Esophagus mucosa (tissue), 1 donor: ENCODE measurements at regions not wholly inside any gene's neighbourhood (a gene's known extent, or its start where the extent isn't known, plus 50 kb on each side); places are given as distances from the start of the nearest gene placed in this dataset.

ENCODE experiments used
- ATAC-seq: fragments of 200-7000 bp; cut with Tn5 transposase; one replicate; pipeline ENCODE4 v1.9.1; 2020
- donor health status: DM: yes; HTN: yes; CAD: no.

DNA sequence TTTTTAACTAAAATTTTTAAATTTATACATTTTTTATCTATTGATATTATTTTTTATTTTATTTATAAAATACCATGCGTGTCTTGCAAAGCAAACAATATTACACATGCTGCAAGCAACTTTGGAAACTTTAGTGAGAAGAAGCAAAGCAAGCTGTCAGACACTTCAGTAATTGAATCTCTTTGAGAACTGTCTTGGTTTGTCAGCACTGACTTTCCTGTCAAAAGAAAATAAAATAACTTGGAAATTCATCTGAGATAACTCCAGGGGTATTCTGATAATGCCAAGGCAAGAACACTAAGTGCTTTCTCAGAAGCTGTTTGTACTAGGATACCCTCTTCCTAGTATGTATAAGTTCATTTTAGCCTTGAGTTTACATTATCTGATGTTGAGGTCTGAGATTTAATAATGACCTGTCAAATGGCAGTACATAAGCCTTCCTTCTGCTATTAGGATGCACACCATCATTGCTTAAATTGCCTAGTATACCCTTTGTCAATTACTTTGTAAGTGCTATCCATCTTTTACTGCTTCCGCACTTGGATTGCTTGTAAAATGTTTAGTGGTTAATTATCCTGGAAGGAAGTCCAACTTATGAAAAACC is 624.2 kb upstream of the AGA start:
- ATAC-seq, result no peak

DNA sequence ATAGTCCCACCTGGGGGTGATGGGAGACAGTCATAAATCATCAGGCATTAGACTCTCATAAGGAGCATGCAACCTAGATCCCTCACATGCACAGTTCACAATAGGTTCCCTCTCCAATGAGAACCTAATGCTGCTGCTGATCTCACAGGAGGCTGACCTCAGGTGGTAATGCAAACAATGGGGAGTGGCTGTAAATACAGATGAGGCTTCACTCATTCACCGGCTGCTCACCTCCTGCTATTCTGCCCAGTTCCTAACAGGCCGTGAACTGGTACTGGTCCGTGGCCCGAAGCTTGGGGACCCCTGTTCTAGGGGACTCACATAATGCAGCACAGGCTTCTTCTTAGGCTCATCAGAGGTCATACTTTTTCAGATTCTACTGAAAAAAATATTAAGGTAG is 625.9 kb upstream of the AGA start:
- no peak for ATAC-seq

DNA sequence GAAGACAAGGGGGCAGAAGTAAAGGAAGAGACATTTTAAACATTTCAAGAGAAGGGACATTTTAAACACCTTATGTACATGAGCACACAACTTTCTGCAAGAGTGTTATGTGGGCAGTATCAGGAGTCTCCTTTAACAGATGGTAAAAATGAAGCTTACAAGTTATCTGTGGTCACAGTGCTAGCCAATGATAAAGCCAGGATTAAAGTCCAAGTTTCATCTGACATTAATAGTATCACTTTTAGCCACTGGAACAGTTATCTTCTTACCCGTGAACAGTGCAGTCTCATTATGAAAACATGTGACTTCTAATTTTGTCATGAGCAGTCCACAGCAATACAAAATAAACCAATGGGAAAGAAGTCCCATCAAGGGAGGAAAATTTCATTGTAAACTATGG is 627.9 kb upstream of the AGA start:
- ATAC-seq, result no peak

DNA sequence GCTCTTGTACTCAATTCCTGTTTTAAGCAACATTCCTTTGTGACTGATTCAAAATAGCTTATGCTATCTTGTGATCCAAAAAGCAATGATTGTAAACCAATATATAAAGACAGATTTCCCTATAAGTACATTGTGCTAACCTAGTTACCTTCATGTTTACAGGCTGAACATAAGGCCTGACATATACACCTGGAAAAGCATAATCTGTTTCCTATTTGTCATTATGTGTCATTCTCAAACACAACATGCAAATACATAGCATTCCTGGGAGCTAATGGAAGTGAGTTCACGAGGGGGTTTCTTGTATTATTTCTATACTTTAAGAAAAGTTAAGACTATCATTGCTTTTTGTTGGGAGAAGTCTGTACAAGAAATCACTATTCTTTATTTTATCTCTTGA is 638.1 kb upstream of the AGA start:
- no peak for ATAC-seq

DNA sequence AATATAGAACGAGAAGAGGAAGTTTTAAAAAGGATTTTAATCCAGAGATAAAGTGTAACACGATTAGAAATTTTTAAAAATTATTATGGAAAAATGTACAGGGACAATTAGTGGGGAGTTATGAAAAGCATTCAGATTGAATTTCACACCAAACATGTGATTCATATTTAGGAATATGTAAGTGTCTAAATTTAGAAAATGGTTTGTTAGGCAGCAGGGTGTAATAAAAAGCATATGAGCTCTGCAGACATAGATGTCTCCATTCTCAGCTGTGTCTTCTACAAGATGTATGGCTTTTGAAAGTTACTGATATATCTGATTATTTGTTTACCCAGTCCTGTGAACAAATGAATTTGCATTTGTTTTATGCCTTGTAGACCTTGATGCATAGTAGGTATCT is 638.9 kb upstream of the AGA start:
- no peak for ATAC-seq

DNA sequence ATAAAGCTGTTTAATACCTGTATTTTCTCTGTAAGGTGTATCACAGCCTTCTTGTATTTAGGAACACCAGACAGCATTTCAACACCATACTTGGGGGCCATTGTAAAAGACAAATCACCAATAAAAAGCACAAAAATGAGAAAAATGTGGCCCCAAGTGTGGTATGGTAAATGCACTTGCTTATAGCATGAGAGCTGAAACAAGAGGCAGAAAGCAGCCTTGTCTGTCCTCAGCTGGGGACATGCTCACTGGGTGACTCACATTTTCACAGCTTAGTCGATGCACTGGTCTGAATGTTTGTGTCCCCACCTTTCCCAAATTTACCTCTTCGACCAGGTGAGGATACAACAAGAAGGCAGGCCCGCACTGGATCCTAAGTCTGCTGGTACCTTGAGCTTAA is 639.7 kb upstream of the AGA start:
- ATAC-seq, result no peak

DNA sequence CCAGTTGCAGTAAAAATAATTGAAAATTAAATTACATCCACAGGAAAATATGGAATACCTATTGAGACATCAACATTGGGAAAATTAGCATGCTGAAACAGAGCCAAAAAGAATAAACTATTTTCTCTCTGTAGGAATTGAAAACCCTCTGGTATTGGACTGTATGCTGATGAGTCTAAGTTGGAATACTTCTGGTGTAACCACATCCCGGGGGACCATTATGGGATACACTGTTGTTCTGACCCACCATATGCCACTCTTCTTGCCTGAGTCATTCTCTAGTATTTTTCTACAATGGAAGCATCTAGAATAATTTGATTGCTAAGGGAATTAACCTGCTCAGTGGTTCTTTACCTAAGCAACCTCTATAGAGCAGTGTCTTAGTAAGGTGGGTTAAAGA is 640.7 kb upstream of the AGA start:
- no peak for ATAC-seq

DNA sequence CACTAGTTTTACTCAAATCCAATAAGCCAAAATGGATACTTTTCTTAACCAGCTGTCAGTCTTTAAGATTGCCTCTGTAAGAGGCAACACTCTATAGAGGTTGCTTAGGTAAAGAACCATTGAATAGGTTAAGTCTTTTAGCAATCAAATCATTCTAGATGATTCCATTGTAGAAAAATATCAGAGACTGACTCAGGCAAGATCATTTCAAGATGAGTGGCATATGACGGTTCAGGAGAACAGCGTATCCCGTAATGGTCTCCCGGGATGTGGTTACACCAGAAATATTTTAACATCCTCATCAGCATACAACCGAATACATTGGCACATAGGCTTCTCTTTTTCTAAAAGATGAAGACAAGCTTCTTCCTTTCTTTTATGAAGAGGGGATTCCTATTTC is 641.7 kb upstream of the AGA start:
- ATAC-seq, result no peak

DNA sequence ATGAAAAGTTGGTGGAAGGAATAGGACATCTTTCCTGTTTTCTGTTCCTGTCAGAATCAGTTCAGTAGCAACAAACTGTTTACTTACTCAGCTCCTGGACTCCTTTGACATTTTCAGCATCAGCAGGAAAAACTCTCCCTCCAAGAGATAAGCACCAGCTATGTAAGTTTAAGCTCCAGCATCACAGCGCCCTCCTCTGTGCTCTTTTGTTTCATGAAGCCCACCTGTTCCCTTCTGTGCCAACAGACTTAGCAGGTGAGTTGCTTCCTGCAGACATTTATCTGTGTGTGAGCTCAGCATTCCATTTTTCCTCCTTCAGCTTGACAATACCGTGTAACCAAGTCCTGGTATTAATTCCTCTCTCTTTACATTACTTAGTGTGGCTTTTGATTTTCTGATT is 644.1 kb upstream of the AGA start:
- no peak for ATAC-seq

DNA sequence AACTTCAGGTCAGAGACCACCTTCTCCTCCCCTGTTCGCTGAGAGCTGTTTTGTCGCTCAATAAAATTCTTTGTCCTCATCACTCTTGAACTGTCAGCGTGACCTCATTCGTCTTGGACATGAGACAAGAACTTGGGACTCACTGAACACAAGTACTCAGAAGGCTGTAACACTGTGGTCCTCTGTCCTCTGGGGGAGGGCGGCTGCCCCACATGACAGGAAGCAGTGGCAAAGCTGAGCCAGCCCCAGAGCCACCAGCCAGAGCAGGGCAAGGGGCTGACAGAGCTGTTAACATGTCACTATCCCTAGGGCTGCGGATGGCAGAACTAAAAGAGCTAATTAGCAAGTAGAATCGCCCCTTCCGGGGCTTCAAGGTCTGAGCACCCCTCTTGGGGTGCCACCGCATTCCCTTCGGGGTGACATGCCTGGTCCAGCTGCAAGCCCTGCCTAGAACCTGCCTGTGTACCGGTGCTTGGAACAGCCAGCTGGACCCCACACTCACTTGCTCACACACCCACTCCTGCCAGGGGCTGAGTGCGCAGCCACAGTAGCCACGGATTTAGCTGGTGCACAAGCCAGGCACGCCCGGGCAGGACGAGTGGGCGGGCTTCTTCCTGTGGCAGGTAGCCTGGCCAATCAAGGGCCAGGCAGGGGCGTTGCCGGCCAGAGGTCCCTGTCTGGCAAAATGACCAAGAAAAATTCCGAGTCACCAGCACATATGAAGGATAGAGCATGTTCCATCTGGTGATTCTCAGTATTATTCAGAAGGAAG is 648.6 kb upstream of the AGA start:
- no peak for ATAC-seq

DNA sequence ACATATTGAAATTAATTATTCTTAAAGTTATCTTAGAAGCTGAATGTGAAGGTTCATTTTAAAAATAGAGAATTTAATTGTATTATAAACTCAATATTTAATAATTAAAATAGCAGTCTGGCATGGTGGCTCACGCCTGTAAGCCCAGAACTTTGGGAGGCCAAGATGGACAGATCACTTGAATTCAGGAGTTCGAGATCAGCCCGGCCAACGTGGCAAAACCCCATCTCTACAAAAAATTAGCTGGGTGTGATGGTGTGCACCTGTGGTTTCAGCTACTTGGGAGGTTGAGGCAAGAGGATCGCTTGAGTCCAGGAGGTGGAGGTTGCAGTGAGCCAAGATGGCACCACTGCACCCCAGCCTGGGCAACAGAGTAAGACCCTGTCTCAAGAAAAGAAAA is 659.9 kb upstream of the AGA start:
- ATAC-seq, result no peak

DNA sequence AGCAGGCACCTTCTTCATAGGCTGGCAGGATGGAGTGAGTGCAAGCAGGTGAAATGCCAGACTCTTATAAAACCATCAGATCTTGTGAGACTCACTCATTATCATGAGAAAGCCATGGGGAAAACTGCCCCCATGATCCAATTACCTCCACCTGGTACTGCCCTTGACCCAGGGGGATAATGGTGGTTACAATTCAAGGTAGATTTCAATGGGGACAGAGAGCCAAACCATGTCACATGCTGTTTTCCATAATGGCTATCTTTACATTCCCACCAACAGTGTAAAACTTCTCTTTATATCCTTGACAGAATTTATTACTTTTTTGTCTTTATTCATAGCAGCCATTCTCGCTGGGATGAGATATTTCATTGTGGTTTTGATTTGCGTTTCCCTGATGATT is 663.0 kb upstream of the AGA start:
- no peak for ATAC-seq

DNA sequence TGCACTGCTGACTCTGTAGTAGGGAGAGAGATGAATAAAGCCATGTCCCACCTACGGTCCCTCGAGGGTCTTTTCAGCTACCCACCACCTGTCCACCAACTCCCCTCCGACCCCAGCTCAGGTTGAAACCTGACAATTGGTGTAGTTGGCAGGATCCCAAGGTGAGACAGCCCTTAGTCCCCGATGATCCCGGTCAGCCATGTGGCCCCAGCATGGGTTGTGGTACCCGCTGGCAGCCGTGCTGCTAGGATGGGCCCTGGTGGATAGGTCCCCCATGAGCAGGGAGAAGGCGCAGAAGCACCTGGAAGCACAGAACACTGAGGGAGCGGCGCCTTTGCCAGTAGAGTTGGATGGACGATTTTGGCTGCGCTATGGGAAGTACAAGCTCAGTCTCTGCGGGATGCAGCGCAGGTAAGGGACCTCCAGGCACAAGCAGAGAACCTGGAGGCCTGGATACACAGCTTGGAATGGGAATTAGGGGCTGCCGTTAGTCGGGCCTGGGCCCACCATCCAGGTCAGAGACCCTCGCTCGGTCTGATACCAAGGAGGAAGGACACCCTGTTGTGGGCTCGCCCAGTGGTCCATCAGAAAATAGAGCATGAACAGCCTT is 694.6 kb upstream of the AGA start:
- no peak for ATAC-seq

DNA sequence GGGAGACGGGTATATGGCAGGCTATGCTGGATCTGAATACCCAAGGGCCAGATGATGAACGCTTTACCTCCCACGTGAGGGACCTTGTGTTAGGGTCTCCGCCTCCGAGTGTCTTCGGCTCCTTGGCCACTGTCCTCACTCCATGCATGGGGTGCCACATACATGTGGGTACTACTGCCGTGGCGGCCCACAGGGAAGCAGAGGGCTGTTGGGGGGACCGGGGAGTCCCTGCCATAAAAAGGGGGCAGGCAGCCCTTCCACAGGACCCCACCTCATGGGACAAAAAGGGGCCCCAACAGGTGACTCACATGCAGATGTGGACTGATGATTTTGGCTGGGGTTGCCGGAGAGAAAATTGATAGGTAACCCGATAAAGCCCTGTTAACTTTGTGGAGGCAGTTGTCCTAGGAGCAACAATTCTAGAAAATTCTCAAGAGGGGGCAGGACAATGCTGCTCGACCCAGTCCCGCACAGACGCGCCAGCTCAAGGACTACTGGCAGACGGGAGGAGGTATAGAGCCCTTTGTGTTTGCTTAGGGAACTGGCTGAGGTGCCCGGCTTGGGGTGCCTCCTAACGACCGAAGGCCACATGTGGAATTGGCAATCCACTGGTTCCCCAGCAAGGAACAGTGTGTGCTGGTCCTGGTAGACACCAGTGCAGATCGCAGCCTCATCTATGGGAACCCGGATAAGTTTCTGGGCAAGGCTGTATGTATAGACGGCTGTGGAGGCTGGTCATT is 695.7 kb upstream of the AGA start:
- no peak for ATAC-seq

DNA sequence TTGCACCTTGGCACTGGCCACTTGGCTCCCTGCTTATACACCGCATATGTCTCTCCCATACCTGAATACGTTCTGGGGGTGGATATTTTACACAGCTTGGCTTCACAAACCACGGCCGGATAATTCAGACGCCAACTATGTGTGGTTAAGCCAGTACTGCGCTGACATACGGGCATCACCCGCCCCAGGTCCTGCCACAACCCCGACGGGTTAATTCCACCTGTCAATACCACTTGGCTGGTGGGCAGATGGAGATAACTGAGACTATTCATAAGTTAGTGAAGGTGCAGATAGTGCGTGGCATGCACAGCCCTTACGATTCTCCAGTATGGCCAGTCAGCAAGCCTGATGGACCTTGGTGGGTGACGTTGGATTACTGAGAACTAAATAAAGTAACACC is 696.3 kb upstream of the AGA start:
- no peak for ATAC-seq

DNA sequence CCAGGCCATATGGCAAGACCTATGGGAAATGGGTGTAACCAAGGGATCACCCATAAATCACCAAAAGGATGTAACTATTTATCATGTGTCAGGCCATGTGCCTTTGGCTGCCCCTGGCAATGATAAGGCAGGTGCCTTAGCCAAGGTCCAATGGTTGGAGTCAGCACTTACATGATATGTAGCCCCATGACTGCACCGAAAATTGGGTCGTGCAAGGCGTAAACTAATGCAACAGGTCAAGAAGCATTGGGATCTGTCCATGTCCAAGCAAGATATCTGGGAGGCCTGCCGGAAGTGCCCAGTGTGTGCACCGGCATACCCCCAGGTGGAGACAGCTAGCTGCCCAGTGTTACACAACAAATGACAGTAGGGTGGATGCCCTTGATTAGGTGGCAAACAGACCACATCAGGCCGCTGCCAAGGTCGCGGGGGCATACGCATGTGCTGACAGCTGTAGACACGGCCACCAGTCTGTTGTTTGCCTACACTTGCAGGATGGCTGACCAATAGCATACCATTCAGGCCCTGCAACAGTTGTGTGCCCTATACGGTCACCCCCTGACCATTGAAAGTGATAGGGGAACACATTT is 698.2 kb upstream of the AGA start:
- ATAC-seq, result no peak

DNA sequence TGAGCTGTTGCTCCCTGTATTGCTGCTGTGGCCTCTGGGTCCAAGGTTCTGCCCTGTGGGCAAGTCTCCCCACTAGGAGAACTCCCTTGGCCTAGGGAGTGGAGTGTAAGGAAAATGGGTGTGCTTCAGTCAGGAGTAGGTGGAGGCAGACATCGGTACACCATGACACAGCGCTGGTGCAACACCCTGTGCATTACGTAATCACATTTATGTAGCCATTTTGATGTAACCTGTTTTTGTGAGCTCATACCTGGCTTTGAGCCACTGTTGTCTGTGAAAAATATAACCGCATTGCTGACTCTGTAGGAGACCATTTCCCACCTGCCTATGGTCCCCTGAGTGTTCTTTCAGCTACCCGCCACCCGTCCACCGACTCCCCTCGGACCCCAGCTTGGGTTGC is 700.5 kb upstream of the AGA start:
- ATAC-seq, result no peak

DNA sequence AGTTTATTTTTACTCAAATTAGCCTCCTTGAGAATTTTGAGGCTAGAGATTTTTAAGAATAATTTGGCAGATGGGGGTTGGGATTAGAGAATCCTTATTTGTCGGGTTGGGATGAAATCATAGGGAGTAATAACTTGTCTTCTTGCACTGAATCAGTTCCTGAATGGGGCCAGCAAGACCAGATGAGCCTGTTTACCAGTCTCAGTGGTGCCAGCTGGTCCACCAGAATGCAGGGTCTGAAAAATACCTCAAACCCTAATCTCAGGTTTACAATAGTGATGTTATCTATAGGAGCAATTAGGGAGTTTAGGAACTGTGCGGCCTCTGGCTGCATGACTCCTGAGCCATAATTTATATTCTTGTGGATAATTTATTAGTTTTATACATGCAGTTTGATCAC is 705.9 kb upstream of the AGA start:
- no peak for ATAC-seq

DNA sequence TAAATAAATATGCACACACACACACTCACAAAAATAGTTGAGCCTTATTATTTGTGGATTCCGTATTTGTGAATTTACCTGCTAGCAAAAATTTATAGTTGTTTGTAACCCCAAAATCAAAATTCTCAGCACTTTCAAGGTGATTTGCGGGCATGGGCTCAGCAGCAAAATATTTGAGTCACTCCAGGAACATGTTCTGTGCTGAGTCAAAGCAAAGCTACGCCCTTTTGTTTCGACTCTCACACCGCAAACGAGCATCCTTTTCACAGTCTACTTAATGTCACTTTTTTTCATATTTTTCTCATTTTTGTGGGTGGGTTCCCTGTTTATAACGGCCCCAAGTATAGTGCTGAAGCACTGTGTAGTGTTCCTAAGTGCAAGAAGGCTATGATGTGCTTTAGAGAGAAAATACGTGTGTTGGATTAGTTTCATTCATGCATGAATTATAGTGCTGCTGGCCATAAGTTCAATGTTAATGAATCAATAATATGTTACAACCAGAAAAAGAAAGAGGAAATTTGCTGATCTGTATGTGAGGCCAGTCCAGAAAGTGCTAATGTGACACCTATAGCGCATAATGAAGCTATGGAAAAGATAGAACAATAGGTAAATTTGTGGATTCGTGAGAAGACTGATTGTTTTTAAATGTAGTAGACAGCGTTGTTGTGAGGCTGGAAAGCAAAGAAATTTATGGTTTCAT is 723.2 kb upstream of the AGA start:
- no peak for ATAC-seq

DNA sequence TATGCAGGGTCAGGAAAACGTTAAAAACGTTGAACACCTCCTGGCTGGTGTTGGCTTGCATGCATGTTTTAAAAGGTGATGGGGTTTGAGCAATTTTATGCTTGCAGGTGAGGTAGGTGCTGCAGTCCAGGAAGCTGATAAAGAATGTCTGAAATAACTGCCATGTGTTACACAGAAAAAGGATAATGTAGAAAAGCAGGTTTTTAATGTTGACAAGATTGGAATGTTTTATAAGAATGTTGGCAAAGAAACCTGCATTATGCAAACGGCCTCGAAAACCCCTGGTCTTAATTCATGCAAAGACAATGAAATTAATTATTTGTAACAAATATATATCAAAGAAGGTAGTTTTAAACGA is 723.7 kb upstream of the AGA start:
- ATAC-seq, result no peak

DNA sequence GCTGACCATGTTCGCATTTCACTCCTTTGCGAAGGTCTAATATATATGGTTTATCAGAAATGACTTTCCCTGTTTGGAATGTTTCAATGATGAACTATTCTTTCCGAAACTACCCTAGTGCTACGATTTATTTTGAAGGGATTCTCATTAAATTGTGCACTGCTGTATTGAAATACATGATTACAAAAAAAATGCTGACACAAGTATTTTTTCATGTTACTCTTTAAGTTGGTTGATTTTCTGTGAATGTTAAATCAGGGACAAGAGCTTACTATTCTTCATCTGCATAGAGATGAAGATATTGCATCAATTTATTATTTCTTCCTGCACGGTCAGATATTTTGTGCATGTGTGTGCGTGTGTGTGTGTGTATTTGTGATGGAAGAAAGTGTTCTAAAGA is 731.5 kb upstream of the AGA start:
- no peak for ATAC-seq

DNA sequence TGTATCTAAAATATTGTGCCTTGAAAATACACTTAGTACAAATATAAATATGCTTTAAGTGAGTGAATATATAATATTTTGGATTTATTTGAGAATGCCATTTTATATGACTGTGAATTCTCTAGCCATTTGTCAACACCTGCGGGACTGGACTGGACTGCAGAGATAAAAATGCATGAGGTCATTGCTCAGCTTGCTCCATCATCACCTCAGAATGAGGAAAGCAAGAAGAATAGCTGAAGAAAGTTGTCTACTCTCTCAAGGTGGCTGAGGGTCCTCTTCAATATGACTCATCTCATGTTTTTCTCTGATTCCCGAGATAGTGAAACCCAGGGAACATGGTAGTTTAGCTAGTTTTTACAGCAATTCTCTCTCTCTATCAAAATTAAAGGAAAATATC is 732.5 kb upstream of the AGA start:
- ATAC-seq, result no peak

DNA sequence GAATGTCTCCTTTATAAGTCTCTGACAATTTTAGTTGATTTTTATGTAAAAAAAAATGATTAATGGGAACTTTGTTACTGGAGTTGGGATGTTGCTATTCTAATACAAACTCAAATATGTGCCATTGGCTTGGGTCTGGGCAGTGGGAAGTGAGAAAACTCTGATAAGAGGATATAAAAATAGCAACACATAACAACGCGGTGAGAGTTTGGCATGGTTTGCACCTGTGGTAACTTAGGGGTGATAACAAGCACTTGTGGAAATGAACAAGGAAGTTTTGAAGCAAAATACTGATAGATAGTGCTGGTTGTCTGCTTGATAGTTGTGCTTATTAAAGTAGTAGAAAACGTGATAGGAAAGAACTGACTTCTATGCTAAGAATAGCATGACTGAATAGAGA is 743.3 kb upstream of the AGA start:
- ATAC-seq, result no peak
